ENCODE measurements at regions not wholly inside any gene's neighbourhood (a gene's known extent, or its start where the extent isn't known, plus 50 kb on each side); places are given as distances from the start of the nearest gene placed in this dataset.

DNA sequence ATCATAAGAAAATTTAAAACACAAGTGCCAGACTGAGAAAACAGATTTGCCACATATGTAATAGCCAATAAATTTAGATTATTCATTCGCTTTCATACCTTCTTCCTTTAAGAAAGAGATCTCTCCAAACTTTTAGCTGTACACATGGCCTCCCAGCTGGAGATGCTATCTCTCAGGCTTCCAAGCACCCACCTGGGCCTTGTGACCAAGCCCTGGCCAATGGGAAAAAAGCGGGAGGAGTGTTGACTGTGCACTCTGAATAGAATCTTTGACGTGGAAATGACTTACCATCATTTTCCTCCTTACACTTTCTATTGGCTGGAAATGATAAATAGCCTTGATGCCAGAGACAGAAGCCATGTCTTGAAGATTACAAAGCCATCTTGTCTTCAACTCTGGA, 1106.6 kb downstream of the TBL1XR1 start:
- TF ChIP-seq POLR2A (IDR thresholded peaks at IDR 0.05; ENCODE audit: low read depth, low read length) (no peak), POLR2AphosphoS5 (IDR thresholded peaks at IDR 0.05; ENCODE audit: low read depth, low read length) (no peak), TAF1 (IDR thresholded peaks at IDR 0.05; ENCODE audit: low read depth, low read length) (no peak), POU2F2 (IDR thresholded peaks at IDR 0.05; ENCODE audit: low read depth, low read length) (no peak), PAX5 (IDR thresholded peaks at IDR 0.05; ENCODE audit: insufficient read depth, low read length, severe bottlenecking) (no peak)

Measured in GM12891 (cell line).